ENCODE measurements at regions not wholly inside any gene's neighbourhood (a gene's known extent, or its start where the extent isn't known, plus 50 kb on each side); places are given as distances from the start of the nearest gene placed in this dataset.

DNA sequence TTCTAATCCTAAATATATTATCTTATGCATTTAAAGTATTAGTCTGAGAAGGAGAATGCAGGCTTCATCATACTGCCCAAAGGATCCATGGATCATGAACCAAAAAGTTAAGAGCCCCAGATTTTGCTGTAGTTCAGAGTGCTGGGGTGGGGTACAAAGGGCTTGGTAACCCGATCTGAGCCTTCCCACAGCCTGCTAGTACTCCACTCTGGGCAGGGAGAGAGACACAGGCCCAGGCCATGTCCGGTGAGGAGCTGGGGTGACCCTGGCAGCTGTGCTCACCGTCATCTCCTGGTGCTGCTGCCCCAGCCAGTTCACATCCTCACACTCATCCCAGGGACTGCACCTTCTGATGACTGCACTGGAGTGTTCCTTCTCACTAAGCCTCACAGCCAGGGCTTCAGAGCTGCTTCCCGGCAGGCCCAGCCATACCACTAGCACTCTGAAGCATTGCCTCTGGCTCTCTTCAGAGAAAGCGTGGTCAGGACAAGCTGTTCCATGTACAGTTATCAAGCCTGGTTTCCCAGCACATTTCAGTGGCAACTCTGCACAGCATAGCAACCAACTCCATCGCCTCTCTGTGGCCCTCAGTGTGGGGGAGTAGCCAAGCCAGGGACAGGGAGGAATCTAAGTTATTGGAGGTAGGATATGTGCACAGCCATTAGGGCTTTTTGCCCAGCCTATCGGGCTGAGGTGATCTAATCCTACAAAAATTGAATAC, 189.0 kb upstream of the CTAGE1 start:
- TF ChIP-seq, protein P1, sequence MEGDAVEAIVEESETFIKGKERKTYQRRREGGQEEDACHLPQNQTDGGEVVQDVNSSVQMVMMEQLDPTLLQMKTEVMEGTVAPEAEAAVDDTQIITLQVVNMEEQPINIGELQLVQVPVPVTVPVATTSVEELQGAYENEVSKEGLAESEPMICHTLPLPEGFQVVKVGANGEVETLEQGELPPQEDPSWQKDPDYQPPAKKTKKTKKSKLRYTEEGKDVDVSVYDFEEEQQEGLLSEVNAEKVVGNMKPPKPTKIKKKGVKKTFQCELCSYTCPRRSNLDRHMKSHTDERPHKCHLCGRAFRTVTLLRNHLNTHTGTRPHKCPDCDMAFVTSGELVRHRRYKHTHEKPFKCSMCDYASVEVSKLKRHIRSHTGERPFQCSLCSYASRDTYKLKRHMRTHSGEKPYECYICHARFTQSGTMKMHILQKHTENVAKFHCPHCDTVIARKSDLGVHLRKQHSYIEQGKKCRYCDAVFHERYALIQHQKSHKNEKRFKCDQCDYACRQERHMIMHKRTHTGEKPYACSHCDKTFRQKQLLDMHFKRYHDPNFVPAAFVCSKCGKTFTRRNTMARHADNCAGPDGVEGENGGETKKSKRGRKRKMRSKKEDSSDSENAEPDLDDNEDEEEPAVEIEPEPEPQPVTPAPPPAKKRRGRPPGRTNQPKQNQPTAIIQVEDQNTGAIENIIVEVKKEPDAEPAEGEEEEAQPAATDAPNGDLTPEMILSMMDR (IDR thresholded peaks at IDR 0.05; ENCODE audit: low read length) = no peak
- no peak for TF ChIP-seq EZH2 (IDR thresholded peaks at IDR 0.05; ENCODE audit: borderline replicate concordance, low read length)
